Smooth muscle cell (in vitro differentiated cells): ENCODE measurements at regions not wholly inside any gene's neighbourhood (a gene's known extent, or its start where the extent isn't known, plus 50 kb on each side); places are given as distances from the start of the nearest gene placed in this dataset.

Experiments
- DNase-seq: peaks from one replicate; lab custom pipeline; 2025; ENCODE audit not compliant: unreplicated experiment; lab: John Stamatoyannopoulos, UW
- H2AFZ ChIP-seq: fragments of 200-600 bp; sonication (generic); 2 replicates; pipeline ENCODE4 v1.6.0; 2016; ENCODE audit warnings: antibody characterized with exemption, low read depth, mild to moderate bottlenecking
- H3F3A ChIP-seq: fragments of 200-600 bp; sonication (generic); 2 replicates; pipeline ENCODE4 v1.6.0; 2017; ENCODE audit warnings: antibody characterized with exemption, low read depth
- H3K27ac ChIP-seq: fragments of 200-600 bp; sonication (generic); 2 replicates; pipeline ENCODE4 v1.5.1; 2016; ENCODE audit warnings: low read depth, mild to moderate bottlenecking
- H3K27me3 ChIP-seq: fragments of 200-600 bp; sonication (generic); 2 replicates; pipeline ENCODE4 v1.6.1; 2016; ENCODE audit warnings: low read depth, mild to moderate bottlenecking
- H3K36me3 ChIP-seq: fragments of 200-600 bp; sonication (generic); 2 replicates; pipeline ENCODE4 v1.5.1; 2016; ENCODE audit warnings: low read depth
- H3K4me1 ChIP-seq: fragments of 200-600 bp; sonication (generic); 2 replicates; pipeline ENCODE4 v1.5.1; 2016; ENCODE audit warnings: low read depth
- H3K4me2 ChIP-seq: fragments of 200-600 bp; sonication (generic); 2 replicates; pipeline ENCODE4 v1.6.0; 2016; ENCODE audit warnings: mild to moderate bottlenecking
- H3K4me3 ChIP-seq: fragments of 200-600 bp; sonication (generic); 2 replicates; pipeline ENCODE4 v1.5.1; 2016; ENCODE audit warnings: mild to moderate bottlenecking
- H3K79me2 ChIP-seq: fragments of 200-600 bp; sonication (generic); 2 replicates; pipeline ENCODE4 v1.6.0; 2016; ENCODE audit warnings: low read depth, mild to moderate bottlenecking
- H3K9ac ChIP-seq: fragments of 200-600 bp; sonication (generic); 2 replicates; pipeline ENCODE4 v1.6.0; 2016; ENCODE audit warnings: low read depth
- H3K9me3 ChIP-seq: fragments of 200-600 bp; sonication (generic); replicated peaks from 2 replicates; pipeline ENCODE4 v1.5.1; 2016; ENCODE audit warnings: low read depth
- H4K20me1 ChIP-seq: fragments of 200-600 bp; sonication (generic); 2 replicates; pipeline ENCODE4 v1.6.0; 2016; ENCODE audit warnings: low read depth
- WGBS: methylation state at CpG from one replicate; pipeline ENCODE4 v1.1.7; 2016; ENCODE audit warnings: low lambda C conversion rate; 5-methylcytosine and 5-hydroxymethylcytosine counted together
- TF ChIP-seq, protein P1 (sequence below): fragments of 200-600 bp; sonication (generic); IDR thresholded peaks from 2 replicates; pipeline ENCODE4 v1.5.1; 2017; ENCODE audit warnings: borderline replicate concordance, mild to moderate bottlenecking, antibody characterized with exemption; ENCODE audit not compliant: insufficient read depth, poor library complexity, severe bottlenecking

DNA sequence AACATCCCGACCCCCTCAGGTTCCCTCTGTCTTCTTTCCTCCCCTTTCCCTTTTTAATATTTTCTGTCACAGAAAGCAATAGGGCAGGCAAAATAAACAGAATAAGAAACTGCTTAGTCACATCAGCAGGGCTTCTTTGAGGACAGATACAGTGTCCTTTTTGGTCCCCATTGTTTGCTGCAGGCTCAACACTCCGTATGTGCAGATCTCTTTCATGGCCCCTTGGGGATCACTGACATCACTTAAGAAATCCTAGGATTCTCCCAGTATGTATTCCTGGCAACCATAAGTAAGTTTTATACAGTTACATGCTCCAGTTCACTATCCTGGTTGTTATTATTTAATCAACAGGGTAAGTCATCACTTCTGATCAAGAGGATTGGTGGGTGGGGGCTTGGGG is 448.0 kb downstream of the NKX6-1 start:
- Histone ChIP-seq H3K9ac (no peak overlapping the region), H4K20me1 (no peaks in the 10 kb centered on the region), H3F3A (no peaks in the 10 kb centered on the region), H2AFZ (no peak overlapping the region), H3K79me2 (no peaks in the 10 kb centered on the region), H3K27ac (no peak overlapping the region), H3K36me3 (no peaks in the 10 kb centered on the region), H3K9me3 (no peaks in the 10 kb centered on the region), H3K4me3 (no peak overlapping the region), H3K4me2 (no peak overlapping the region), H3K4me1 (peaks cover 11% of the 10 kb centered on the region), H3K27me3 (no peaks in the 10 kb centered on the region)
- TF ChIP-seq, protein P1, sequence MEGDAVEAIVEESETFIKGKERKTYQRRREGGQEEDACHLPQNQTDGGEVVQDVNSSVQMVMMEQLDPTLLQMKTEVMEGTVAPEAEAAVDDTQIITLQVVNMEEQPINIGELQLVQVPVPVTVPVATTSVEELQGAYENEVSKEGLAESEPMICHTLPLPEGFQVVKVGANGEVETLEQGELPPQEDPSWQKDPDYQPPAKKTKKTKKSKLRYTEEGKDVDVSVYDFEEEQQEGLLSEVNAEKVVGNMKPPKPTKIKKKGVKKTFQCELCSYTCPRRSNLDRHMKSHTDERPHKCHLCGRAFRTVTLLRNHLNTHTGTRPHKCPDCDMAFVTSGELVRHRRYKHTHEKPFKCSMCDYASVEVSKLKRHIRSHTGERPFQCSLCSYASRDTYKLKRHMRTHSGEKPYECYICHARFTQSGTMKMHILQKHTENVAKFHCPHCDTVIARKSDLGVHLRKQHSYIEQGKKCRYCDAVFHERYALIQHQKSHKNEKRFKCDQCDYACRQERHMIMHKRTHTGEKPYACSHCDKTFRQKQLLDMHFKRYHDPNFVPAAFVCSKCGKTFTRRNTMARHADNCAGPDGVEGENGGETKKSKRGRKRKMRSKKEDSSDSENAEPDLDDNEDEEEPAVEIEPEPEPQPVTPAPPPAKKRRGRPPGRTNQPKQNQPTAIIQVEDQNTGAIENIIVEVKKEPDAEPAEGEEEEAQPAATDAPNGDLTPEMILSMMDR = no peak
- WGBS = 58% methylated on average over 2 of the region's 2 CpGs
- DNase-seq = no peak

DNA sequence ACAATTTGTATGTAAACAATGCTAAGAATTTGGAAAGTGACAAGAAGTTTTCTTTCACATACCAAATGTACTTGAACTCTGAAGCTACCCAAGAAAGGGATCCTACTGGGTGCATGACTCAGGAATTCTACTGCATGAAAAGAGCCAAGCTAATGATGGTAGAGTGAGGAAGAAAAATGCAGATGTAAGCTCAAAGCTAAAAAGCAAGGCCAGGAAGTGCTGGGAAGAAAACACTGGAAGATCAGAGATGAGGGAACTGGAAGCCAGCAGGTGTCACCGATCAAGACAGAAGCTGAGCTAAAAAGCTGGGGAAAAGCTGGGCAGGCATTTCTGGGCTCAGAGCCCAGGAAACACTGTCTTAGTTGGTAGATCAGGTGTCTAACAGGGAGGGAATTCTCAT is 449.1 kb downstream of the NKX6-1 start:
- no peaks in the 10 kb centered on the region for H3F3A ChIP-seq

DNA sequence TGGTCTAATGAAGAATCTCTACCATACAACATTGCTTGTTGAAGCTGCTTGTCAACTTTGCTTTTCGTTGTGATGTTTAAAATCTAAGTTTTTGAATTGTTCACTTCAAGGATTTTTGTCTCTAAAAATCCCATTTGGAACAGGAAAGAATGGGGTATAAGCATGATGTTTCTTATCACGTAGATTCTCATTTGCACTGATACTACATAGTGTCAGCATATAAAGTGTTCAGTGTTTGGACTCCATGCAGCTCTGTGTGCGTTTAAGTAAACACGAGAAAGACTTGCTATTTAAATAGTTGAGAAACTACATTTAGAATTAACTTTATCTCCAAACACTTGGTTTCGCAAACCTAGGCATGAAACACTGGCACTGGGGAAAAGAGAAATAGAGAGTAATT is 452.5 kb downstream of the NKX6-1 start:
- DNase-seq = no peak
- H3K9ac ChIP-seq = no peak overlapping the region
- H3K9me3 ChIP-seq = no peaks in the 10 kb centered on the region
- 61% methylated on average over 5 of the region's 5 CpGs for WGBS
- no peaks in the 10 kb centered on the region for H3F3A ChIP-seq
- H2AFZ ChIP-seq = no peak overlapping the region
- H3K4me2 ChIP-seq = no peak overlapping the region
- TF ChIP-seq, protein P1 = no peak
- peaks cover 6% of the 10 kb centered on the region for H3K4me1 ChIP-seq
- H3K4me3 ChIP-seq = no peak overlapping the region
- no peaks in the 10 kb centered on the region for H4K20me1 ChIP-seq
- no peak overlapping the region for H3K27ac ChIP-seq
- H3K36me3 ChIP-seq = no peaks in the 10 kb centered on the region
- H3K79me2 ChIP-seq = no peaks in the 10 kb centered on the region
- no peaks in the 10 kb centered on the region for H3K27me3 ChIP-seq

More for the DNA sequence above, 449.1 kb downstream of the NKX6-1 start:
- TF ChIP-seq, protein P1 = no peak
- Histone ChIP-seq H3K27me3 (no peaks in the 10 kb centered on the region), H3K79me2 (no peaks in the 10 kb centered on the region), H3K4me3 (no peak overlapping the region), H3K4me2 (no peak overlapping the region), H3K27ac (no peak overlapping the region), H3K9me3 (no peaks in the 10 kb centered on the region), H3K36me3 (no peaks in the 10 kb centered on the region), H3K9ac (no peak overlapping the region), H2AFZ (no peak overlapping the region), H3K4me1 (peaks cover 11% of the 10 kb centered on the region), H4K20me1 (no peaks in the 10 kb centered on the region)
- WGBS = 33% methylated on average over 1 of the region's 1 CpG
- no peak for DNase-seq

DNA sequence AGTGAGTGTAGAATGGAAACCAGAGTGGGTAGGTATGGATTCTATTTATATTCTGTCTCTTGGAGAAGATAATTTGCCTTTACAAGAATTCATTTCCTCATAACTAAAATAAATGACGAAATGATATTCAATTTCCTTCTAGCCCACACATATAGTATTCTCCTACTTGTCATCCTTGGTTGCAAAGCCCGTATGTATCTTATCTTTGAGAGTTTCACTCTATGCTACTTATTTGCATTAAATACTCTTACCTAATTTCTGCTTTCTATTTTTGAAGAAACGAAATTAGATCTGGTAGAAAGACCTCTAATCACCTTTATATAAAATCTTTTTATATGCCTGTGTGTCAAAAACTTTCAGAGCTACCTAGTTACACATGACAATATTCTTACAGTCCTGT is 457.7 kb downstream of the NKX6-1 start:
- no peak overlapping the region for H3K4me3 ChIP-seq
- H3K36me3 ChIP-seq = no peaks in the 10 kb centered on the region
- no peak overlapping the region for H2AFZ ChIP-seq
- H3K9me3 ChIP-seq = no peaks in the 10 kb centered on the region
- no peaks in the 10 kb centered on the region for H3F3A ChIP-seq
- H3K4me1 ChIP-seq = no peaks in the 10 kb centered on the region
- DNase-seq = no peak
- H3K4me2 ChIP-seq = no peak overlapping the region
- H3K9ac ChIP-seq = no peak overlapping the region
- 80% methylated on average over 3 of the region's 3 CpGs for WGBS
- H3K79me2 ChIP-seq = no peaks in the 10 kb centered on the region
- no peak overlapping the region for H3K27ac ChIP-seq
- H4K20me1 ChIP-seq = no peaks in the 10 kb centered on the region
- H3K27me3 ChIP-seq = no peaks in the 10 kb centered on the region
- TF ChIP-seq, protein P1 = no peak
